ENCODE measurements at regions not wholly inside any gene's neighbourhood (a gene's known extent, or its start where the extent isn't known, plus 50 kb on each side); places are given as distances from the start of the nearest gene placed in this dataset.

- no peaks in the 10 kb centered on the region for H3K4me1 Mint-ChIP-seq (ENCODE audit: low read depth)
- DNase-seq (ENCODE audit: low spot score): no peak
- no peak overlapping the region for H3K4me3 Mint-ChIP-seq (ENCODE audit: low read depth)
- H3K36me3 Mint-ChIP-seq (ENCODE audit: low read depth): no peaks in the 10 kb centered on the region
- no peaks in the 10 kb centered on the region for H3K27me3 Mint-ChIP-seq (ENCODE audit: low read depth)
- no peak overlapping the region for H3K27ac Mint-ChIP-seq
- intact Hi-C loops (cut with micrococcal nuclease): no loop called here
- peaks cover 18% of the 10 kb centered on the region for H3K9me3 Mint-ChIP-seq
Observed at GRCh38 chr9:26368241-26368640, 524.4 kb downstream of the CAAP1 start.

- peaks cover 23% of the 10 kb centered on the region for H3K9me3 Mint-ChIP-seq
- DNase-seq (ENCODE audit: low spot score): no peak
- H3K4me1 Mint-ChIP-seq (ENCODE audit: low read depth): no peaks in the 10 kb centered on the region
- H3K36me3 Mint-ChIP-seq (ENCODE audit: low read depth): no peaks in the 10 kb centered on the region
- H3K27me3 Mint-ChIP-seq (ENCODE audit: low read depth): no peaks in the 10 kb centered on the region
- no peak overlapping the region for H3K4me3 Mint-ChIP-seq (ENCODE audit: low read depth)
- intact Hi-C loops (cut with micrococcal nuclease): no loop called here
- H3K27ac Mint-ChIP-seq: no peak overlapping the region
Observed at GRCh38 chr9:26361010-26361409, 531.6 kb downstream of the CAAP1 start.

- intact Hi-C loops (cut with micrococcal nuclease): no loop called here
- Mint-ChIP-seq H3K4me1 (ENCODE audit: low read depth) (no peaks in the 10 kb centered on the region), H3K9me3 (peaks cover 17% of the 10 kb centered on the region), H3K4me3 (ENCODE audit: low read depth) (no peak overlapping the region), H3K27ac (no peak overlapping the region), H3K36me3 (ENCODE audit: low read depth) (no peaks in the 10 kb centered on the region), H3K27me3 (ENCODE audit: low read depth) (no peaks in the 10 kb centered on the region)
- no peak for DNase-seq (ENCODE audit: low spot score)
Observed at GRCh38 chr9:26358836-26359235, 533.8 kb downstream of the CAAP1 start.

- Mint-ChIP-seq H3K27me3 (ENCODE audit: low read depth) (no peaks in the 10 kb centered on the region), H3K9me3 (peaks cover 11% of the 10 kb centered on the region), H3K4me1 (ENCODE audit: low read depth) (no peaks in the 10 kb centered on the region), H3K4me3 (ENCODE audit: low read depth) (no peak overlapping the region), H3K27ac (no peak overlapping the region), H3K36me3 (ENCODE audit: low read depth) (no peaks in the 10 kb centered on the region)
- DNase-seq (ENCODE audit: low spot score): no peak
- intact Hi-C loops (cut with micrococcal nuclease): no loop called here
Observed at GRCh38 chr9:26357803-26358344, 534.7 kb downstream of the CAAP1 start.

- Mint-ChIP-seq H3K27me3 (ENCODE audit: low read depth) (no peaks in the 10 kb centered on the region), H3K27ac (no peak overlapping the region), H3K4me3 (ENCODE audit: low read depth) (no peak overlapping the region), H3K4me1 (ENCODE audit: low read depth) (no peaks in the 10 kb centered on the region), H3K36me3 (ENCODE audit: low read depth) (no peaks in the 10 kb centered on the region), H3K9me3 (peaks cover 16% of the 10 kb centered on the region)
- no peak for DNase-seq (ENCODE audit: low spot score)
- intact Hi-C loops (cut with micrococcal nuclease): no loop called here
Observed at GRCh38 chr9:26356491-26356890, 536.1 kb downstream of the CAAP1 start.

GRCh38 chr9:26346942-26347477 lies 545.6 kb downstream of the CAAP1 start:
- Mint-ChIP-seq H3K4me3 (ENCODE audit: low read depth) (no peak overlapping the region), H3K36me3 (ENCODE audit: low read depth) (no peaks in the 10 kb centered on the region), H3K9me3 (peaks cover 35% of the 10 kb centered on the region), H3K4me1 (ENCODE audit: low read depth) (no peaks in the 10 kb centered on the region), H3K27me3 (ENCODE audit: low read depth) (no peaks in the 10 kb centered on the region), H3K27ac (no peak overlapping the region)
- intact Hi-C loops (cut with micrococcal nuclease): no loop called here
- DNase-seq (ENCODE audit: low spot score): no peak

- H3K36me3 Mint-ChIP-seq (ENCODE audit: low read depth): no peaks in the 10 kb centered on the region
- no peaks in the 10 kb centered on the region for H3K4me1 Mint-ChIP-seq (ENCODE audit: low read depth)
- H3K9me3 Mint-ChIP-seq: peaks cover 27% of the 10 kb centered on the region
- intact Hi-C loops (cut with micrococcal nuclease): no loop called here
- DNase-seq (ENCODE audit: low spot score): no peak
- no peak overlapping the region for H3K4me3 Mint-ChIP-seq (ENCODE audit: low read depth)
- no peak overlapping the region for H3K27ac Mint-ChIP-seq
- H3K27me3 Mint-ChIP-seq (ENCODE audit: low read depth): no peaks in the 10 kb centered on the region
Observed at GRCh38 chr9:26341545-26341944, 551.1 kb downstream of the CAAP1 start.

- H3K27ac Mint-ChIP-seq: no peak overlapping the region
- H3K4me3 Mint-ChIP-seq (ENCODE audit: low read depth): no peak overlapping the region
- no peak for DNase-seq (ENCODE audit: low spot score)
- intact Hi-C loops (cut with micrococcal nuclease): no loop called here
- H3K4me1 Mint-ChIP-seq (ENCODE audit: low read depth): no peaks in the 10 kb centered on the region
- peaks cover 17% of the 10 kb centered on the region for H3K9me3 Mint-ChIP-seq
- H3K27me3 Mint-ChIP-seq (ENCODE audit: low read depth): no peaks in the 10 kb centered on the region
- no peaks in the 10 kb centered on the region for H3K36me3 Mint-ChIP-seq (ENCODE audit: low read depth)
Observed at GRCh38 chr9:26339796-26340195, 552.8 kb downstream of the CAAP1 start.

GRCh38 chr9:26335116-26335515 lies 557.5 kb downstream of the CAAP1 start:
- Mint-ChIP-seq H3K27me3 (ENCODE audit: low read depth) (no peaks in the 10 kb centered on the region), H3K27ac (no peak overlapping the region), H3K4me3 (ENCODE audit: low read depth) (no peak overlapping the region), H3K4me1 (ENCODE audit: low read depth) (no peaks in the 10 kb centered on the region), H3K9me3 (no peaks in the 10 kb centered on the region), H3K36me3 (ENCODE audit: low read depth) (no peaks in the 10 kb centered on the region)
- no peak for DNase-seq (ENCODE audit: low spot score)
- intact Hi-C loops (cut with micrococcal nuclease): no loop called here

GRCh38 chr9:26334706-26335105 lies 557.9 kb downstream of the CAAP1 start:
- Mint-ChIP-seq H3K27me3 (ENCODE audit: low read depth) (no peaks in the 10 kb centered on the region), H3K36me3 (ENCODE audit: low read depth) (no peaks in the 10 kb centered on the region), H3K27ac (no peak overlapping the region), H3K4me1 (ENCODE audit: low read depth) (no peaks in the 10 kb centered on the region), H3K4me3 (ENCODE audit: low read depth) (no peak overlapping the region), H3K9me3 (no peaks in the 10 kb centered on the region)
- intact Hi-C loops (cut with micrococcal nuclease): no loop called here
- DNase-seq (ENCODE audit: low spot score): no peak

GRCh38 chr9:26331223-26331622 lies 561.4 kb downstream of the CAAP1 start:
- H3K27ac Mint-ChIP-seq: no peak overlapping the region
- no peaks in the 10 kb centered on the region for H3K4me1 Mint-ChIP-seq (ENCODE audit: low read depth)
- no peaks in the 10 kb centered on the region for H3K27me3 Mint-ChIP-seq (ENCODE audit: low read depth)
- no peaks in the 10 kb centered on the region for H3K9me3 Mint-ChIP-seq
- H3K4me3 Mint-ChIP-seq (ENCODE audit: low read depth): no peak overlapping the region
- no peaks in the 10 kb centered on the region for H3K36me3 Mint-ChIP-seq (ENCODE audit: low read depth)
- intact Hi-C loops (cut with micrococcal nuclease): no loop called here
- DNase-seq (ENCODE audit: low spot score): no peak

- no peaks in the 10 kb centered on the region for H3K36me3 Mint-ChIP-seq (ENCODE audit: low read depth)
Observed at GRCh38 chr9:26329974-26330373, 562.6 kb downstream of the CAAP1 start.

GRCh38 chr9:26326563-26326962 lies 566.0 kb downstream of the CAAP1 start:
- Mint-ChIP-seq H3K9me3 (no peaks in the 10 kb centered on the region), H3K36me3 (ENCODE audit: low read depth) (no peaks in the 10 kb centered on the region), H3K4me1 (ENCODE audit: low read depth) (no peaks in the 10 kb centered on the region), H3K27ac (no peak overlapping the region), H3K4me3 (ENCODE audit: low read depth) (no peak overlapping the region), H3K27me3 (ENCODE audit: low read depth) (no peaks in the 10 kb centered on the region)
- intact Hi-C loops (cut with micrococcal nuclease): loop anchor here (5.0 kb wide), 1 partner anchor 364 kb away; no protein-coding TSS in a partner anchor
- DNase-seq (ENCODE audit: low spot score): no peak

More at GRCh38 chr9:26329974-26330373, 562.6 kb downstream of the CAAP1 start:
- intact Hi-C loops (cut with micrococcal nuclease): loop anchor here (5.0 kb wide), 1 partner anchor 368 kb away; no protein-coding TSS in a partner anchor
- Mint-ChIP-seq H3K27ac (no peak overlapping the region), H3K4me1 (ENCODE audit: low read depth) (no peaks in the 10 kb centered on the region), H3K9me3 (no peaks in the 10 kb centered on the region), H3K27me3 (ENCODE audit: low read depth) (no peaks in the 10 kb centered on the region), H3K4me3 (ENCODE audit: low read depth) (no peak overlapping the region)
- no peak for DNase-seq (ENCODE audit: low spot score)

GRCh38 chr9:26325444-26325829 lies 567.2 kb downstream of the CAAP1 start:
- H3K4me1 Mint-ChIP-seq (ENCODE audit: low read depth): no peaks in the 10 kb centered on the region
- H3K9me3 Mint-ChIP-seq: no peaks in the 10 kb centered on the region
- H3K36me3 Mint-ChIP-seq (ENCODE audit: low read depth): no peaks in the 10 kb centered on the region
- H3K27ac Mint-ChIP-seq: no peak overlapping the region
- H3K4me3 Mint-ChIP-seq (ENCODE audit: low read depth): no peak overlapping the region
- intact Hi-C loops (cut with micrococcal nuclease): loop anchor here (5.0 kb wide), 1 partner anchor 363 kb away; no protein-coding TSS in a partner anchor
- no peaks in the 10 kb centered on the region for H3K27me3 Mint-ChIP-seq (ENCODE audit: low read depth)
- DNase-seq (ENCODE audit: low spot score): no peak

Data from activated T-helper 2 cell treated with anti-CD3 and anti-CD28 coated beads, Interferon-gamma antibody, Interleukin-2, Interleukin-4, amounts not matched to agents 10 μg/mL and 5 μg/mL and 100 μg/mL, durations not matched to agents 14 hours and 24 hours and 36 hours (primary cell).